ENCODE measurements at regions not wholly inside any gene's neighbourhood (a gene's known extent, or its start where the extent isn't known, plus 50 kb on each side); places are given as distances from the start of the nearest gene placed in this dataset.
A peak's percentile ranks its signal among the peaks of the same experiment; 100 is the strongest.

- no peak for DNase-seq (ENCODE audit: low spot score)
- no peaks in the 10 kb centered on the region for H3K9me3 Mint-ChIP-seq (ENCODE audit: unreplicated experiment)
- no peak for TF ChIP-seq CTCF (IDR thresholded peaks at IDR 0.05; ENCODE audit: unreplicated experiment)
- no peaks in the 10 kb centered on the region for H3K36me3 Mint-ChIP-seq (ENCODE audit: low read depth, unreplicated experiment)
- no peak overlapping the region for H3K4me3 Mint-ChIP-seq (ENCODE audit: unreplicated experiment)
- H3K27me3 Mint-ChIP-seq (ENCODE audit: unreplicated experiment), result peaks cover 2% of the 10 kb centered on the region
- no peak overlapping the region for H3K27ac Mint-ChIP-seq (ENCODE audit: unreplicated experiment)
- no peaks in the 10 kb centered on the region for H3K4me1 Mint-ChIP-seq (ENCODE audit: unreplicated experiment)
Observed at GRCh38 chr4:77376788-77377460, 219.9 kb downstream of the CCNG2 start.

GRCh38 chr4:77384094-77384493 lies 221.5 kb upstream of the CXCL13 start:
- H3K27me3 Mint-ChIP-seq (ENCODE audit: unreplicated experiment), result no peaks in the 10 kb centered on the region
- no peaks in the 10 kb centered on the region for H3K9me3 Mint-ChIP-seq (ENCODE audit: unreplicated experiment)
- peaks cover 25% of the 10 kb centered on the region for H3K4me1 Mint-ChIP-seq (ENCODE audit: unreplicated experiment)
- no peak overlapping the region for H3K4me3 Mint-ChIP-seq (ENCODE audit: unreplicated experiment)
- TF ChIP-seq CTCF (IDR thresholded peaks at IDR 0.05; ENCODE audit: unreplicated experiment), result no peak
- DNase-seq (ENCODE audit: low spot score), result no peak
- H3K27ac Mint-ChIP-seq (ENCODE audit: unreplicated experiment), result no peak overlapping the region
- no peaks in the 10 kb centered on the region for H3K36me3 Mint-ChIP-seq (ENCODE audit: low read depth, unreplicated experiment)

- Mint-ChIP-seq H3K27ac (ENCODE audit: unreplicated experiment) (no peak overlapping the region), H3K27me3 (ENCODE audit: unreplicated experiment) (no peaks in the 10 kb centered on the region), H3K4me1 (ENCODE audit: unreplicated experiment) (peaks cover 25% of the 10 kb centered on the region), H3K4me3 (ENCODE audit: unreplicated experiment) (no peak overlapping the region), H3K36me3 (ENCODE audit: low read depth, unreplicated experiment) (no peaks in the 10 kb centered on the region), H3K9me3 (ENCODE audit: unreplicated experiment) (no peaks in the 10 kb centered on the region)
- peak; percentile 74 for TF ChIP-seq CTCF (IDR thresholded peaks at IDR 0.05; ENCODE audit: unreplicated experiment)
- peak; percentile 62 for DNase-seq (ENCODE audit: low spot score)
Observed at GRCh38 chr4:77385124-77385969, 220.3 kb upstream of the CXCL13 start.

- Mint-ChIP-seq H3K27me3 (ENCODE audit: unreplicated experiment) (no peaks in the 10 kb centered on the region), H3K36me3 (ENCODE audit: low read depth, unreplicated experiment) (no peaks in the 10 kb centered on the region), H3K4me3 (ENCODE audit: unreplicated experiment) (no peak overlapping the region), H3K27ac (ENCODE audit: unreplicated experiment) (no peak overlapping the region), H3K9me3 (ENCODE audit: unreplicated experiment) (no peaks in the 10 kb centered on the region), H3K4me1 (ENCODE audit: unreplicated experiment) (no peaks in the 10 kb centered on the region)
- no peak for TF ChIP-seq CTCF (IDR thresholded peaks at IDR 0.05; ENCODE audit: unreplicated experiment)
- DNase-seq (ENCODE audit: low spot score), result no peak
Observed at GRCh38 chr4:77393996-77394395, 211.6 kb upstream of the CXCL13 start.

GRCh38 chr4:77395481-77395880 lies 210.1 kb upstream of the CXCL13 start:
- Mint-ChIP-seq H3K27ac (ENCODE audit: unreplicated experiment) (no peak overlapping the region), H3K4me3 (ENCODE audit: unreplicated experiment) (no peak overlapping the region), H3K9me3 (ENCODE audit: unreplicated experiment) (no peaks in the 10 kb centered on the region), H3K27me3 (ENCODE audit: unreplicated experiment) (no peaks in the 10 kb centered on the region), H3K4me1 (ENCODE audit: unreplicated experiment) (no peaks in the 10 kb centered on the region), H3K36me3 (ENCODE audit: low read depth, unreplicated experiment) (no peaks in the 10 kb centered on the region)
- no peak for DNase-seq (ENCODE audit: low spot score)
- no peak for TF ChIP-seq CTCF (IDR thresholded peaks at IDR 0.05; ENCODE audit: unreplicated experiment)

All from endothelial cell (in vitro differentiated cells).